ENCODE measurements at regions not wholly inside any gene's neighbourhood (a gene's known extent, or its start where the extent isn't known, plus 50 kb on each side); places are given as distances from the start of the nearest gene placed in this dataset.
"Not testable (repeated sequence)": the region's sequence is repeated elsewhere in the genome, so short reads cannot be mapped to it uniquely, and the experiment has no call there.

DNA sequence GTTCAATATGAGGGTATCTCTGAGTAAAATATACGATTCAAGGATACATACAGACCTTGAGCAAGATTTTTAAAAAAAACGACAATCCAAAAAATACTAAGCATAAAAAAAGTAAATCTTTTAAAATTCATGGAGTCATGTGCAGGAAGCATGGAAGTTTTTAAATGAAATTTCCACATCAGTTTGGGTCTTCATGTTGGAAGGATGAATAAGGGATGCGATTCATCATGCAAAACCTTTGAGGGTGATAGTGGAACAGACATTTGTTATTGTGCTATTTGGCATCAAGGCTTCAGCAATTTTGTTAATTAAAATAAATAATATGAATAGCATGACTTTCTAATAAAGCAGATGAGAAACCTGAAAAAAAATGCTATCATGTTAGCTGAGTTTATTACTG, 815.0 kb upstream of the PCDH10 start:
- Mint-ChIP-seq H3K4me1 (ENCODE audit: low read depth) (no peaks in the 10 kb centered on the region), H3K27ac (no peak overlapping the region), H3K9me3 (ENCODE audit: insufficient read depth) (no peaks in the 10 kb centered on the region), H3K4me3 (no peak overlapping the region), H3K27me3 (ENCODE audit: low read depth) (no peaks in the 10 kb centered on the region), H3K36me3 (ENCODE audit: low read depth) (no peaks in the 10 kb centered on the region)
- DNase-seq (no peak), ATAC-seq (no peak)
- POLR2A ChIA-PET = no interaction called here
- CTCF ChIA-PET = no interaction called here

- ATAC-seq (no peak), DNase-seq (no peak)
- Mint-ChIP-seq H3K27ac (no peak overlapping the region), H3K9me3 (ENCODE audit: insufficient read depth) (no peaks in the 10 kb centered on the region), H3K36me3 (ENCODE audit: low read depth) (no peaks in the 10 kb centered on the region), H3K4me3 (no peak overlapping the region), H3K27me3 (ENCODE audit: low read depth) (no peaks in the 10 kb centered on the region), H3K4me1 (ENCODE audit: low read depth) (no peaks in the 10 kb centered on the region)
- ChIA-PET CTCF (no interaction called here), POLR2A (no interaction called here)
Observed at GRCh38 chr4:132344924-132345828, 803.9 kb upstream of the PCDH10 start.

DNA sequence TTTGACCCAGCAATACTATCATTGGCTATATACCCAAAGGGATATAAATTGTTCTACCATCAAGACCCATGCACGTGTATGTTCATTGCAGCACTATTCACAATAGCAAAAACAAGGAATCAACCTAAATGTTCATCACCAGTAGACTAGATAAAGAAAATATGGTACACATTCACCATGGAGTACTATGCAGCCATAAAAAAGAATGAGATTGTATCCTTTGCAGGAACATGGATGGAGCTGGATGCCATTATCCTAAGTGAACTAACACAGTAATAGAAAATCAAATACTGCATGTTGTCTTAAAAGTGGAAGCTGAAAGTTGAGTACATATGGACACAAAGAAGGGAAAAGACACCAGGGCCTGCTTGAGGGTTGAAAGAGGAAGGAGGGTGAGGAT, 803.1 kb upstream of the PCDH10 start:
- ChIA-PET CTCF (no interaction called here), POLR2A (no interaction called here)
- DNase-seq (no peak), ATAC-seq (no peak)
- Mint-ChIP-seq H3K4me1 (ENCODE audit: low read depth) (no peaks in the 10 kb centered on the region), H3K27ac (no peak overlapping the region), H3K9me3 (ENCODE audit: insufficient read depth) (no peaks in the 10 kb centered on the region), H3K27me3 (ENCODE audit: low read depth) (no peaks in the 10 kb centered on the region), H3K4me3 (no peak overlapping the region), H3K36me3 (ENCODE audit: low read depth) (no peaks in the 10 kb centered on the region)

DNA sequence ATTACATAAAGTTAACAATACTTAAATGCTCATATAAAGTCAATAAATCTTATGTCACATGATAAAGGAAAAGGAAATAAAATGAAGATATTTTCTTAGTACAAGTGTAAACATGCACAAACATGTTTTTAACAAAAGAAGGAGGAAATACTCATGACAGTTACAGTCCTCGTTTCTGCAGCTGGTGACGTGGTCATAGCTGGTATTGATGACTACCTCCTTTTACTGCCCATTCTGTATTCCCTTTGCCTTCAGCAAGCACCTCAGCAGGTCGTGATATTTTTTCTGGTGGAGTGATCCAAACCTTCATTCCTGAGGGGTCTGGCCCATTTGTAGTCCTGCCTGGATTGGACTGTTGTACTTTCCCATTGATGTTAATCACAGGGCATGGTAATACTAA, 797.5 kb upstream of the PCDH10 start:
- H3K27me3 Mint-ChIP-seq (ENCODE audit: low read depth); H3K4me3 Mint-ChIP-seq; CTCF ChIA-PET; ATAC-seq; H3K27ac Mint-ChIP-seq; H3K9me3 Mint-ChIP-seq (ENCODE audit: insufficient read depth); DNase-seq; H3K36me3 Mint-ChIP-seq (ENCODE audit: low read depth); H3K4me1 Mint-ChIP-seq (ENCODE audit: low read depth); POLR2A ChIA-PET: not testable (repeated sequence)

- ChIA-PET CTCF (no interaction called here), POLR2A (no interaction called here)
- Mint-ChIP-seq H3K27me3 (ENCODE audit: low read depth) (no peaks in the 10 kb centered on the region), H3K4me3 (no peak overlapping the region), H3K27ac (no peak overlapping the region), H3K36me3 (ENCODE audit: low read depth) (no peaks in the 10 kb centered on the region), H3K9me3 (ENCODE audit: insufficient read depth) (no peaks in the 10 kb centered on the region), H3K4me1 (ENCODE audit: low read depth) (no peaks in the 10 kb centered on the region)
- DNase-seq (no peak), ATAC-seq (no peak)
Observed at GRCh38 chr4:132382243-132382642, 766.9 kb upstream of the PCDH10 start.

DNA sequence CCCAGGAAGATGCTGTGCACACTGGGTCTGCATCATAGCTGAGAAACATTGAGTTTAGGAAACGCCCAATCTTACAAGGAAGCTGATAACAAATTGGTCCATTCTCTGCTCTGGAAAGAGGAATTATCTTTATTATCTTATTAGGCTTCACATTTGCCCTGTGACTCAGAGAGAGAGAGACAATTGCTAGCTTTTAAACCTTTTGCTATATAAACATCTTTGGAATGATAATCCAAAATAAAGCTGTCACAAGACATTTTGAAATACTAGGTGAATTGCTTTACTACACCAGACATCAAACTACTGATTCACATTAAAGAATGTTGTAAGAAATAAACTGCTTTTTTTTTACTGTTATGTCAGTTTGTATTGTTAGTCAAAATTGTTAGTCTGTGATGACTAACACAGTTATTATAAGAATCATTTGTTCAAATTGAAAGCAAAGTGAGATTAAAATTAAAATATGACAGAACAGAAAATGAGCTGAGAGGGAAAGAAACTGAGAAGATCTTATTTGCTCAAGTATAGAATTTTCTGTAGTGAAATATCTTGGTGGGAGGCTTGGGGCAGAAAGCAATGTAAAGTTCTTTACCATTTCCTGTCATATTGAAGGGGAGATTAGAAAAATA, 765.4 kb upstream of the PCDH10 start:
- ChIA-PET CTCF (no interaction called here), POLR2A (no interaction called here)
- DNase-seq (no peak), ATAC-seq (no peak)
- no peak overlapping the region for H3K4me3 Mint-ChIP-seq
- H3K27me3 Mint-ChIP-seq (ENCODE audit: low read depth) = no peaks in the 10 kb centered on the region
- H3K4me1 Mint-ChIP-seq (ENCODE audit: low read depth) = no peaks in the 10 kb centered on the region
- H3K36me3 Mint-ChIP-seq (ENCODE audit: low read depth) = no peaks in the 10 kb centered on the region
- H3K9me3 Mint-ChIP-seq (ENCODE audit: insufficient read depth) = no peaks in the 10 kb centered on the region
- H3K27ac Mint-ChIP-seq = no peak overlapping the region

- H3K4me3 Mint-ChIP-seq = no peak overlapping the region
- ATAC-seq = no peak
- DNase-seq = no peak
- CTCF ChIA-PET = no interaction called here
- no peaks in the 10 kb centered on the region for H3K36me3 Mint-ChIP-seq (ENCODE audit: low read depth)
- POLR2A ChIA-PET = no interaction called here
- no peaks in the 10 kb centered on the region for H3K4me1 Mint-ChIP-seq (ENCODE audit: low read depth)
- H3K27ac Mint-ChIP-seq = no peak overlapping the region
- H3K9me3 Mint-ChIP-seq (ENCODE audit: insufficient read depth) = no peaks in the 10 kb centered on the region
- no peaks in the 10 kb centered on the region for H3K27me3 Mint-ChIP-seq (ENCODE audit: low read depth)
Observed at GRCh38 chr4:132384709-132385108, 764.4 kb upstream of the PCDH10 start.

- ATAC-seq (no peak), DNase-seq (no peak)
- Mint-ChIP-seq H3K9me3 (ENCODE audit: insufficient read depth) (no peaks in the 10 kb centered on the region), H3K4me1 (ENCODE audit: low read depth) (no peaks in the 10 kb centered on the region), H3K27me3 (ENCODE audit: low read depth) (no peaks in the 10 kb centered on the region), H3K27ac (no peak overlapping the region), H3K36me3 (ENCODE audit: low read depth) (no peaks in the 10 kb centered on the region), H3K4me3 (no peak overlapping the region)
- CTCF ChIA-PET = no interaction called here
- POLR2A ChIA-PET = no interaction called here
Observed at GRCh38 chr4:132386130-132386529, 763.0 kb upstream of the PCDH10 start.

DNA sequence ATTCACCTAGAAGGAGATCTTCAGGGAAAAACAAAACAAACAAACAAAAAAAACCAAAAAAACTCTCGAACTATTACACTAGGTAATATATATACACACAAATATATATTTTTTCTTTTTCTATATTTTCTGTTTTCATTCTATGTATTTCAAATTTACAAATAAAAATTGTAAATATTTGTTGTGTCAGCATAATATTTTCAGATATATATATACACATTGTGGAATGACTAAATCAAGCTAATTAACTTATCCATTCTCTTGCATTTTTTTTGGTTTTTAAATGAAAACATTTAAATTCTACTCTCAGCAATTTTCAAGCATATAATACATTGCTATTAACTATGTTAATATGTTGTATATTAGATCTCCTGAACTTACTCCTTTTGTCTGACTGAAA, 762.0 kb upstream of the PCDH10 start:
- H3K4me1 Mint-ChIP-seq (ENCODE audit: low read depth) = no peaks in the 10 kb centered on the region
- POLR2A ChIA-PET = no interaction called here
- no peaks in the 10 kb centered on the region for H3K36me3 Mint-ChIP-seq (ENCODE audit: low read depth)
- ATAC-seq (no peak), DNase-seq (no peak)
- H3K27ac Mint-ChIP-seq = no peak overlapping the region
- no peaks in the 10 kb centered on the region for H3K9me3 Mint-ChIP-seq (ENCODE audit: insufficient read depth)
- H3K4me3 Mint-ChIP-seq = no peak overlapping the region
- CTCF ChIA-PET = no interaction called here
- no peaks in the 10 kb centered on the region for H3K27me3 Mint-ChIP-seq (ENCODE audit: low read depth)

- POLR2A ChIA-PET = no interaction called here
- ATAC-seq = no peak
Observed at GRCh38 chr4:132395561-132395960, 753.5 kb upstream of the PCDH10 start.

GRCh38 chr4:132396636-132397035, 752.5 kb upstream of the PCDH10 start:
- Mint-ChIP-seq H3K4me1 (ENCODE audit: low read depth) (no peaks in the 10 kb centered on the region), H3K27me3 (ENCODE audit: low read depth) (no peaks in the 10 kb centered on the region), H3K4me3 (no peak overlapping the region), H3K36me3 (ENCODE audit: low read depth) (no peaks in the 10 kb centered on the region), H3K27ac (no peak overlapping the region), H3K9me3 (ENCODE audit: insufficient read depth) (no peaks in the 10 kb centered on the region)
- no peak for DNase-seq
- ChIA-PET POLR2A (no interaction called here), CTCF (no interaction called here)
- ATAC-seq = no peak

More at GRCh38 chr4:132395561-132395960, 753.5 kb upstream of the PCDH10 start:
- Mint-ChIP-seq H3K27ac (no peak overlapping the region), H3K36me3 (ENCODE audit: low read depth) (no peaks in the 10 kb centered on the region), H3K4me3 (no peak overlapping the region), H3K27me3 (ENCODE audit: low read depth) (no peaks in the 10 kb centered on the region), H3K9me3 (ENCODE audit: insufficient read depth) (no peaks in the 10 kb centered on the region), H3K4me1 (ENCODE audit: low read depth) (no peaks in the 10 kb centered on the region)
- CTCF ChIA-PET = no interaction called here
- no peak for DNase-seq

- Mint-ChIP-seq H3K36me3 (ENCODE audit: low read depth) (no peaks in the 10 kb centered on the region), H3K27me3 (ENCODE audit: low read depth) (no peaks in the 10 kb centered on the region), H3K9me3 (ENCODE audit: insufficient read depth) (peaks cover 33% of the 10 kb centered on the region), H3K27ac (no peak overlapping the region), H3K4me3 (no peak overlapping the region), H3K4me1 (ENCODE audit: low read depth) (no peaks in the 10 kb centered on the region)
- ATAC-seq (no peak), DNase-seq (no peak)
- ChIA-PET POLR2A (no interaction called here), CTCF (no interaction called here)
Observed at GRCh38 chr4:132417220-132417619, 731.9 kb upstream of the PCDH10 start.

- Mint-ChIP-seq H3K4me1 (ENCODE audit: low read depth) (no peaks in the 10 kb centered on the region), H3K36me3 (ENCODE audit: low read depth) (no peaks in the 10 kb centered on the region), H3K4me3 (no peak overlapping the region), H3K27ac (no peak overlapping the region), H3K27me3 (ENCODE audit: low read depth) (no peaks in the 10 kb centered on the region), H3K9me3 (ENCODE audit: insufficient read depth) (peaks cover 3% of the 10 kb centered on the region)
- CTCF ChIA-PET = no interaction called here
- ATAC-seq = no peak
- POLR2A ChIA-PET = no interaction called here
- no peak for DNase-seq
Observed at GRCh38 chr4:132427125-132427524, 722.0 kb upstream of the PCDH10 start.

Data from activated CD8-positive, alpha-beta T cell treated with anti-CD3 and anti-CD28 coated beads, Interleukin-2, amount 10 ng/mL, durations not matched to agents 7 days and 5 days (primary cell).